MM.1S (cell line): ENCODE measurements at regions not wholly inside any gene's neighbourhood (a gene's known extent, or its start where the extent isn't known, plus 50 kb on each side); places are given as distances from the start of the nearest gene placed in this dataset.

Experiments used
- DNase-seq: peaks from one replicate; pipeline ENCODE4 v3.0.0-alpha.2; 2015
- H2AFZ ChIP-seq: fragments of 300-600 bp; sonication (generic); 2 replicates; pipeline ENCODE4 v1.6.0; 2016; ENCODE audit warnings: antibody characterized with exemption, low read length
- H3F3A ChIP-seq: fragments of 300-600 bp; sonication (generic); 2 replicates; pipeline ENCODE4 v1.6.1; 2016; ENCODE audit warnings: mild to moderate bottlenecking, antibody characterized with exemption, low read length, moderate library complexity, mixed read lengths; ENCODE audit not compliant: insufficient read depth
- H3K27ac ChIP-seq: fragments of 300-600 bp; sonication (generic); 2 replicates; pipeline ENCODE4 v1.5.1; 2016; ENCODE audit warnings: mild to moderate bottlenecking, low read length
- H3K27me3 ChIP-seq: fragments of 300-600 bp; sonication (generic); replicated peaks from 2 replicates; pipeline ENCODE4 v1.6.0; 2016; ENCODE audit warnings: low read length; ENCODE audit not compliant: insufficient read depth
- H3K36me3 ChIP-seq: fragments of 300-600 bp; sonication (generic); replicated peaks from 2 replicates; pipeline ENCODE4 v1.6.1; 2016; ENCODE audit warnings: mild to moderate bottlenecking, low read length, mixed read lengths; ENCODE audit not compliant: insufficient read depth
- H3K4me1 ChIP-seq: fragments of 300-600 bp; sonication (generic); 2 replicates; pipeline ENCODE4 v1.6.1; 2016; ENCODE audit warnings: low read length, mixed read lengths
- H3K4me2 ChIP-seq: fragments of 300-600 bp; sonication (generic); 2 replicates; pipeline ENCODE4 v1.6.0; 2016; ENCODE audit warnings: low read depth, low read length
- H3K4me3 ChIP-seq: fragments of 300-600 bp; sonication (generic); 2 replicates; pipeline ENCODE4 v1.5.1; 2016; ENCODE audit warnings: low read length, mixed read lengths
- H3K79me2 ChIP-seq: fragments of 300-600 bp; sonication (generic); 2 replicates; pipeline ENCODE4 v1.6.1; 2016; ENCODE audit warnings: mixed run types, low read length, mixed read lengths
- H3K9ac ChIP-seq: fragments of 300-600 bp; sonication (generic); 2 replicates; pipeline ENCODE4 v1.6.1; 2016; ENCODE audit warnings: low read length, mixed read lengths
- H3K9me2 ChIP-seq: fragments of 300-600 bp; sonication (generic); replicated peaks from 2 replicates; pipeline ENCODE4 v1.6.1; 2016; ENCODE audit warnings: mild to moderate bottlenecking, low read length, mixed read lengths; ENCODE audit not compliant: insufficient read depth
- H3K9me3 ChIP-seq: fragments of 300-600 bp; sonication (generic); replicated peaks from 2 replicates; pipeline ENCODE4 v1.6.1; 2016; ENCODE audit warnings: mild to moderate bottlenecking, low read length, mixed read lengths; ENCODE audit not compliant: insufficient read depth
- H4K20me1 ChIP-seq: fragments of 300-600 bp; sonication (generic); 2 replicates; pipeline ENCODE4 v1.6.1; 2016; ENCODE audit warnings: mild to moderate bottlenecking, low read length, moderate library complexity, mixed read lengths; ENCODE audit not compliant: insufficient read depth
- EZH2 ChIP-seq: fragments of 300-600 bp; sonication (generic); optimal IDR thresholded peaks from 2 replicates; pipeline ENCODE3; 2017; ENCODE audit warnings: low read depth, mild to moderate bottlenecking, antibody characterized with exemption, low read length, mixed read lengths
- EZH2phosphoT487 ChIP-seq: fragments of 300-600 bp; sonication (generic); IDR thresholded peaks from 2 replicates; pipeline ENCODE4 v1.6.1; 2018; ENCODE audit warnings: antibody characterized with exemption, low read length
- TF ChIP-seq, protein P1 (sequence below): fragments of 300-600 bp; sonication (generic); IDR thresholded peaks from 2 replicates; pipeline ENCODE4 v1.5.1; 2016; ENCODE audit warnings: antibody characterized with exemption, low read length, mixed read lengths

DNA sequence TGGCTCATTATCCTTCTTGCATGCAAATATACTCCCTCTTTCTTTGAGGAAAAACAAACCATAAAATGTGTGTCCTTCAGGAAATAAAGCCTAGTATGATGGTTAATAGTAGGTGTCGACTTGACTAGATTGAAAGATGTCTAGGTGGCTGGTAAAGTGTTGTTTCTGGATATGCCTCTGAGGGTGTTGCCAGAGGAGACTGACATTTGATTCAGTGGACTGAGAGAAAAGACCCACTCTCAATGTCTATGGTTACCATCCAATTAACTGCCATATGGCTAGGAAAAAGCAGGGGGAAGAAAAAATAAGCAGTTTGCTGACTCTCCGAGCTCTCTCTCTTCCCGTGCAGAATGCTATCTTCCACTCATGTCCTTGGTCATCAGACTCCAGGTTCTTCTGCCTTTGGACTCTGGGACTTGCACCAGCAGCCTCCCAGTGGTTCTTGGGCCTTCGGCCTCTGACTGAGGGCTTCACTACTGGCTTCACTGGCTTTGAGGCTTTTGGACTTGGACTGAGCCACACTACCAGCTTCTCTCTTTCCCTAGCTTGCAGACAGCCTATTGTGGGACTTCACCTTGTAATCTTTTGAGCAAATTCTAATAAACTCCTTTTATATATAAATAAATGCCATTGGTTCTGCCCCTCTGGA lies 532.1 kb upstream of the HTR2C start:
- no peaks in the 10 kb centered on the region for H3K27me3 ChIP-seq
- H4K20me1 ChIP-seq = no peaks in the 10 kb centered on the region
- H3K36me3 ChIP-seq = no peaks in the 10 kb centered on the region
- H2AFZ ChIP-seq = no peak overlapping the region
- no peak overlapping the region for H3K4me3 ChIP-seq
- H3K9me2 ChIP-seq = no peaks in the 10 kb centered on the region
- H3K9me3 ChIP-seq = no peaks in the 10 kb centered on the region
- no peak overlapping the region for H3K27ac ChIP-seq
- no peak for DNase-seq
- no peaks in the 10 kb centered on the region for H3F3A ChIP-seq
- H3K4me2 ChIP-seq = no peak overlapping the region
- TF ChIP-seq EZH2 (no peak), EZH2phosphoT487 (no peak)
- TF ChIP-seq, protein P1, sequence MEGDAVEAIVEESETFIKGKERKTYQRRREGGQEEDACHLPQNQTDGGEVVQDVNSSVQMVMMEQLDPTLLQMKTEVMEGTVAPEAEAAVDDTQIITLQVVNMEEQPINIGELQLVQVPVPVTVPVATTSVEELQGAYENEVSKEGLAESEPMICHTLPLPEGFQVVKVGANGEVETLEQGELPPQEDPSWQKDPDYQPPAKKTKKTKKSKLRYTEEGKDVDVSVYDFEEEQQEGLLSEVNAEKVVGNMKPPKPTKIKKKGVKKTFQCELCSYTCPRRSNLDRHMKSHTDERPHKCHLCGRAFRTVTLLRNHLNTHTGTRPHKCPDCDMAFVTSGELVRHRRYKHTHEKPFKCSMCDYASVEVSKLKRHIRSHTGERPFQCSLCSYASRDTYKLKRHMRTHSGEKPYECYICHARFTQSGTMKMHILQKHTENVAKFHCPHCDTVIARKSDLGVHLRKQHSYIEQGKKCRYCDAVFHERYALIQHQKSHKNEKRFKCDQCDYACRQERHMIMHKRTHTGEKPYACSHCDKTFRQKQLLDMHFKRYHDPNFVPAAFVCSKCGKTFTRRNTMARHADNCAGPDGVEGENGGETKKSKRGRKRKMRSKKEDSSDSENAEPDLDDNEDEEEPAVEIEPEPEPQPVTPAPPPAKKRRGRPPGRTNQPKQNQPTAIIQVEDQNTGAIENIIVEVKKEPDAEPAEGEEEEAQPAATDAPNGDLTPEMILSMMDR = no peak
- H3K79me2 ChIP-seq = no peaks in the 10 kb centered on the region
- no peak overlapping the region for H3K9ac ChIP-seq
- H3K4me1 ChIP-seq = no peaks in the 10 kb centered on the region

DNA sequence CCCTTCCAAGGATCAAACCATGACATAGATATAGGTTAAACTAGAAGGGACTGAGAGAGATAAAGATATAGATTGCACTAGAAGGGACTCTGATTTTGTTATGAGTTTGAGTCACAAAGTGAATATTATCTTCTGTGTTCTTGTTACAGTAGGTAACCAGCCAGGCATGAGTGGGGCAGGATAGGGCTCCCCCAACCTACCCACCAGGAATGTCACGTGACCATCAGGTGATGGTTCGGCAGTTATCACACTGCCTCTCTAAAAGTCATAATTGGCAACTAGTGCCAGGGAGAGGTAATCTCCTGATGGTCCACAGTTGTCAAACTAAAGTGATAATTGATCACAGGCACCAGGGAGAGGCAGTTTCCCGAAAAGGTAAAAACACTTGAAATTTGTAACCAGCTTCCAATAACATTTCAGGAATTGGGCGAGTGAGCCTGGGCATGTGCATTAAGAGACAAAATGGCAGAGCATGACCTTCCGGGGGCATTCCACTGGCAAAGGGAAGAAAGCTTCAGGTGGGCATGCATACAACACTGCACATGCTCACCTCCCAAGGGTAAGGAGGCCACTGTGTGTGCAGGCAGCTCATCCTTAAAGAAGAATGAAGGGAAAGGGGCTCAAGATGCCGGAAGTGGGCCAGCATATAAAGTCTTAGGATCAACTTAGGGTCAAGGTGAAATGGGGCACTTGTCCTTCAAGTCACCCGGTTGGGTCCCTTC lies 533.6 kb upstream of the HTR2C start:
- no peak overlapping the region for H3K4me2 ChIP-seq

DNA sequence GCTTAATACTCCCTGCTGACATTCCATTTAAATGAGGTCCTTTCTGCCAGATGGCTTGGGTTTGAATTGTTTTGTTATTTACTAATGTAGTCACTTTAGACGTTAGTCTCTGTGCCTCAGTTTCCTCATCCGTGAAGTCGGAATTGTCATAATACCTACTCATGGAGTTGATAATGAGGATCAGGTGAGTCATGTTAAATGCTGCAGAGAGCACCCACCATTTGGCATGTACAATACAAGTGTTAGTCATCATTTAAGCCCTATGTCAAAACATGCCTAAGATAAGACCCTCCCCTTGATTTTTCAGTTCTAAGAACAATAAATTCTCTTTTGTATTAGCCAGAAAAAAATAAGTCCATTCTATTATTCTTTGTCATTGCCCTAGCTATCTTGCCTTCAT lies 534.8 kb upstream of the HTR2C start:
- no peaks in the 10 kb centered on the region for H3K36me3 ChIP-seq
- DNase-seq = no peak
- no peak overlapping the region for H3K4me2 ChIP-seq
- H3K79me2 ChIP-seq = no peaks in the 10 kb centered on the region
- H3K4me1 ChIP-seq = no peaks in the 10 kb centered on the region
- H3K9me3 ChIP-seq = no peaks in the 10 kb centered on the region
- TF ChIP-seq EZH2 = no peak
- TF ChIP-seq, protein P1 = no peak
- TF ChIP-seq EZH2phosphoT487 = no peak
- H3K27ac ChIP-seq = no peak overlapping the region
- H3K9me2 ChIP-seq = no peaks in the 10 kb centered on the region
- H2AFZ ChIP-seq = no peak overlapping the region
- no peak overlapping the region for H3K9ac ChIP-seq
- H3K4me3 ChIP-seq = no peak overlapping the region
- H3F3A ChIP-seq = no peaks in the 10 kb centered on the region
- H4K20me1 ChIP-seq = no peaks in the 10 kb centered on the region
- no peaks in the 10 kb centered on the region for H3K27me3 ChIP-seq

More for the DNA sequence above, 533.6 kb upstream of the HTR2C start:
- no peaks in the 10 kb centered on the region for H3K79me2 ChIP-seq
- H3K9me2 ChIP-seq = no peaks in the 10 kb centered on the region
- no peak overlapping the region for H3K9ac ChIP-seq
- H3K36me3 ChIP-seq = no peaks in the 10 kb centered on the region
- no peak overlapping the region for H3K4me3 ChIP-seq
- no peaks in the 10 kb centered on the region for H3K27me3 ChIP-seq
- no peaks in the 10 kb centered on the region for H3K9me3 ChIP-seq
- H2AFZ ChIP-seq = no peak overlapping the region
- no peak for DNase-seq
- no peak for TF ChIP-seq EZH2phosphoT487
- TF ChIP-seq, protein P1 = no peak
- no peak for TF ChIP-seq EZH2
- H3K27ac ChIP-seq = no peak overlapping the region
- no peaks in the 10 kb centered on the region for H3F3A ChIP-seq
- no peaks in the 10 kb centered on the region for H4K20me1 ChIP-seq
- no peaks in the 10 kb centered on the region for H3K4me1 ChIP-seq
